HepG2 (cell line): ENCODE measurements at regions not wholly inside any gene's neighbourhood (a gene's known extent, or its start where the extent isn't known, plus 50 kb on each side); places are given as distances from the start of the nearest gene placed in this dataset.

Experiments used
- AKAP8 ChIP-seq: sonication (generic); formaldehyde crosslinking; IDR thresholded peaks from 2 replicates; pipeline ENCODE4 v1.5.1; 2020; ENCODE audit warnings: mild to moderate bottlenecking, missing genetic modification reagents
- ZNF337 ChIP-seq: sonication (generic); formaldehyde crosslinking; IDR thresholded peaks from 2 replicates; pipeline ENCODE4 v1.5.1; 2020; ENCODE audit warnings: missing genetic modification reagents, low read depth, mild to moderate bottlenecking, borderline replicate concordance
- TF ChIP-seq, protein P1 (sequence below), 2 experiments: fragments of 450-650 bp in 1 of 2; sonication (generic) in 1 of 2; formaldehyde crosslinking in 1 of 2; IDR thresholded peaks; 2 replicates each; pipeline versions ENCODE4 v1.6.1 to v1.8.0; 2016 to 2022; ENCODE audit warnings: antibody characterized with exemption in 1 of 2, mild to moderate bottlenecking in 1 of 2, missing genetic modification reagents in 1 of 2

DNA sequence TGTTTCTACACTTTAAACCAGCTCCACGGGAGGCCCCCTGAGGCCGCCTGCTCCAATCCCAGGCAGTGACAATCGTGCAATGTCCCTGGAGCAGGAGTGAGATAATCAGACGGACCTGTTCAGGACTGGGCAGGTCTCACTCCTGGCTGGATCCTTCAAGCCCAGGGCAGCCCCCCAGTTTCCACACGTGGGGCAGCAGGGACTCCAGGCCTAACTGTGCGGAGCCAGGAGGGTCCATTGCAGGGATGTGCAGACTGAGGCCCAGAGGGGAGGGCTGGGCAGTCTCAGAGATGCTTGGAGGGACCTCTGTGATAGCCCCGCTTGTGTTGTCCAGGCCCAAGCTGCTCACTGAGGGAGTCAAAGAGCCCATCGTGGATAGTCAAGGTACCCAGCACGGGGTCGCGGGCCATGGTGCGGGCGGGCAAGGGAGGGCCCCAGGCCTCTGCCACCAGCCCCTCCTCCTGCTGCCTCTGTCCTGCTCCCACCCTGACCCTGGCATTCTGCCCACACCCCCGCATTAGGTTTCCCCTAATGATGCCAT, 110.5 kb upstream of the KCTD7 start (continued):
- TF ChIP-seq, protein P1, sequence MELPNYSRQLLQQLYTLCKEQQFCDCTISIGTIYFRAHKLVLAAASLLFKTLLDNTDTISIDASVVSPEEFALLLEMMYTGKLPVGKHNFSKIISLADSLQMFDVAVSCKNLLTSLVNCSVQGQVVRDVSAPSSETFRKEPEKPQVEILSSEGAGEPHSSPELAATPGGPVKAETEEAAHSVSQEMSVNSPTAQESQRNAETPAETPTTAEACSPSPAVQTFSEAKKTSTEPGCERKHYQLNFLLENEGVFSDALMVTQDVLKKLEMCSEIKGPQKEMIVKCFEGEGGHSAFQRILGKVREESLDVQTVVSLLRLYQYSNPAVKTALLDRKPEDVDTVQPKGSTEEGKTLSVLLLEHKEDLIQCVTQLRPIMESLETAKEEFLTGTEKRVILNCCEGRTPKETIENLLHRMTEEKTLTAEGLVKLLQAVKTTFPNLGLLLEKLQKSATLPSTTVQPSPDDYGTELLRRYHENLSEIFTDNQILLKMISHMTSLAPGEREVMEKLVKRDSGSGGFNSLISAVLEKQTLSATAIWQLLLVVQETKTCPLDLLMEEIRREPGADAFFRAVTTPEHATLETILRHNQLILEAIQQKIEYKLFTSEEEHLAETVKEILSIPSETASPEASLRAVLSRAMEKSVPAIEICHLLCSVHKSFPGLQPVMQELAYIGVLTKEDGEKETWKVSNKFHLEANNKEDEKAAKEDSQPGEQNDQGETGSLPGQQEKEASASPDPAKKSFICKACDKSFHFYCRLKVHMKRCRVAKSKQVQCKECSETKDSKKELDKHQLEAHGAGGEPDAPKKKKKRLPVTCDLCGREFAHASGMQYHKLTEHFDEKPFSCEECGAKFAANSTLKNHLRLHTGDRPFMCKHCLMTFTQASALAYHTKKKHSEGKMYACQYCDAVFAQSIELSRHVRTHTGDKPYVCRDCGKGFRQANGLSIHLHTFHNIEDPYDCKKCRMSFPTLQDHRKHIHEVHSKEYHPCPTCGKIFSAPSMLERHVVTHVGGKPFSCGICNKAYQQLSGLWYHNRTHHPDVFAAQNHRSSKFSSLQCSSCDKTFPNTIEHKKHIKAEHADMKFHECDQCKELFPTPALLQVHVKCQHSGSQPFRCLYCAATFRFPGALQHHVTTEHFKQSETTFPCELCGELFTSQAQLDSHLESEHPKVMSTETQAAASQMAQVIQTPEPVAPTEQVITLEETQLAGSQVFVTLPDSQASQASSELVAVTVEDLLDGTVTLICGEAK (IDR thresholded peaks at IDR 0.05) = no peak
- TF ChIP-seq, protein P1 (CRISPR knock-in tag; IDR thresholded peaks at IDR 0.05) = no peak
- no peak for TF ChIP-seq ZNF337 (CRISPR knock-in tag)
- peak; percentile 26; the same call in 1 of the 2 replicates for TF ChIP-seq AKAP8 (CRISPR knock-in tag)
